MM.1S (cell line): ENCODE measurements at regions not wholly inside any gene's neighbourhood (a gene's known extent, or its start where the extent isn't known, plus 50 kb on each side); places are given as distances from the start of the nearest gene placed in this dataset.

Experiments used
- DNase-seq: peaks from one replicate; pipeline ENCODE4 v3.0.0-alpha.2; 2015
- H2AFZ ChIP-seq: fragments of 300-600 bp; sonication (generic); 2 replicates; pipeline ENCODE4 v1.6.0; 2016; ENCODE audit warnings: antibody characterized with exemption, low read length
- H3F3A ChIP-seq: fragments of 300-600 bp; sonication (generic); 2 replicates; pipeline ENCODE4 v1.6.1; 2016; ENCODE audit warnings: mild to moderate bottlenecking, antibody characterized with exemption, low read length, moderate library complexity, mixed read lengths; ENCODE audit not compliant: insufficient read depth
- H3K27ac ChIP-seq: fragments of 300-600 bp; sonication (generic); 2 replicates; pipeline ENCODE4 v1.5.1; 2016; ENCODE audit warnings: mild to moderate bottlenecking, low read length
- H3K27me3 ChIP-seq: fragments of 300-600 bp; sonication (generic); replicated peaks from 2 replicates; pipeline ENCODE4 v1.6.0; 2016; ENCODE audit warnings: low read length; ENCODE audit not compliant: insufficient read depth
- H3K36me3 ChIP-seq: fragments of 300-600 bp; sonication (generic); replicated peaks from 2 replicates; pipeline ENCODE4 v1.6.1; 2016; ENCODE audit warnings: mild to moderate bottlenecking, low read length, mixed read lengths; ENCODE audit not compliant: insufficient read depth
- H3K4me1 ChIP-seq: fragments of 300-600 bp; sonication (generic); 2 replicates; pipeline ENCODE4 v1.6.1; 2016; ENCODE audit warnings: low read length, mixed read lengths
- H3K4me2 ChIP-seq: fragments of 300-600 bp; sonication (generic); 2 replicates; pipeline ENCODE4 v1.6.0; 2016; ENCODE audit warnings: low read depth, low read length
- H3K4me3 ChIP-seq: fragments of 300-600 bp; sonication (generic); 2 replicates; pipeline ENCODE4 v1.5.1; 2016; ENCODE audit warnings: low read length, mixed read lengths
- H3K79me2 ChIP-seq: fragments of 300-600 bp; sonication (generic); 2 replicates; pipeline ENCODE4 v1.6.1; 2016; ENCODE audit warnings: mixed run types, low read length, mixed read lengths
- H3K9ac ChIP-seq: fragments of 300-600 bp; sonication (generic); 2 replicates; pipeline ENCODE4 v1.6.1; 2016; ENCODE audit warnings: low read length, mixed read lengths
- H3K9me2 ChIP-seq: fragments of 300-600 bp; sonication (generic); replicated peaks from 2 replicates; pipeline ENCODE4 v1.6.1; 2016; ENCODE audit warnings: mild to moderate bottlenecking, low read length, mixed read lengths; ENCODE audit not compliant: insufficient read depth
- H3K9me3 ChIP-seq: fragments of 300-600 bp; sonication (generic); replicated peaks from 2 replicates; pipeline ENCODE4 v1.6.1; 2016; ENCODE audit warnings: mild to moderate bottlenecking, low read length, mixed read lengths; ENCODE audit not compliant: insufficient read depth
- H4K20me1 ChIP-seq: fragments of 300-600 bp; sonication (generic); 2 replicates; pipeline ENCODE4 v1.6.1; 2016; ENCODE audit warnings: mild to moderate bottlenecking, low read length, moderate library complexity, mixed read lengths; ENCODE audit not compliant: insufficient read depth
- CTCF ChIP-seq: fragments of 300-600 bp; sonication (generic); IDR thresholded peaks from 2 replicates; pipeline ENCODE4 v1.5.1; 2016; ENCODE audit warnings: antibody characterized with exemption, low read length, mixed read lengths
- EZH2 ChIP-seq: fragments of 300-600 bp; sonication (generic); optimal IDR thresholded peaks from 2 replicates; pipeline ENCODE3; 2017; ENCODE audit warnings: low read depth, mild to moderate bottlenecking, antibody characterized with exemption, low read length, mixed read lengths
- EZH2phosphoT487 ChIP-seq: fragments of 300-600 bp; sonication (generic); IDR thresholded peaks from 2 replicates; pipeline ENCODE4 v1.6.1; 2018; ENCODE audit warnings: antibody characterized with exemption, low read length

GRCh38 chr1:59017501-59018231, 233.8 kb upstream of the JUN start:
- H2AFZ ChIP-seq: no peak overlapping the region
- no peak overlapping the region for H3K4me3 ChIP-seq
- DNase-seq: no peak
- no peaks in the 10 kb centered on the region for H3K79me2 ChIP-seq
- no peaks in the 10 kb centered on the region for H3K27me3 ChIP-seq
- TF ChIP-seq CTCF (no peak), EZH2phosphoT487 (no peak), EZH2 (no peak)
- H3K9ac ChIP-seq: no peak overlapping the region
- H3K9me3 ChIP-seq: no peaks in the 10 kb centered on the region
- H3F3A ChIP-seq: peaks cover 42% of the 10 kb centered on the region
- no peak overlapping the region for H3K4me2 ChIP-seq
- no peaks in the 10 kb centered on the region for H3K36me3 ChIP-seq
- H3K27ac ChIP-seq: no peak overlapping the region
- H4K20me1 ChIP-seq: no peaks in the 10 kb centered on the region
- peaks cover 62% of the 10 kb centered on the region for H3K4me1 ChIP-seq
- H3K9me2 ChIP-seq: no peaks in the 10 kb centered on the region

- Histone ChIP-seq H3K4me3 (no peak overlapping the region), H3K9me3 (no peaks in the 10 kb centered on the region), H3K27me3 (no peaks in the 10 kb centered on the region), H3F3A (peaks cover 35% of the 10 kb centered on the region), H3K79me2 (no peaks in the 10 kb centered on the region), H3K4me2 (no peak overlapping the region), H3K9ac (no peak overlapping the region), H4K20me1 (no peaks in the 10 kb centered on the region), H3K9me2 (no peaks in the 10 kb centered on the region), H3K27ac (no peak overlapping the region), H3K36me3 (no peaks in the 10 kb centered on the region), H3K4me1 (peaks cover 59% of the 10 kb centered on the region), H2AFZ (no peak overlapping the region)
- TF ChIP-seq CTCF: no peak
- TF ChIP-seq EZH2: no peak
- no peak for TF ChIP-seq EZH2phosphoT487
- DNase-seq: no peak
Measured at GRCh38 chr1:59018446-59018845, 234.6 kb upstream of the JUN start.

- no peak overlapping the region for H3K9ac ChIP-seq
- no peak overlapping the region for H2AFZ ChIP-seq
- no peak overlapping the region for H3K27ac ChIP-seq
- no peaks in the 10 kb centered on the region for H3K79me2 ChIP-seq
- no peaks in the 10 kb centered on the region for H3K27me3 ChIP-seq
- H3K9me3 ChIP-seq: no peaks in the 10 kb centered on the region
- peaks cover 30% of the 10 kb centered on the region for H3F3A ChIP-seq
- no peak for DNase-seq
- TF ChIP-seq CTCF (no peak), EZH2phosphoT487 (no peak), EZH2 (no peak)
- H3K9me2 ChIP-seq: no peaks in the 10 kb centered on the region
- H4K20me1 ChIP-seq: no peaks in the 10 kb centered on the region
- H3K4me1 ChIP-seq: peaks cover 56% of the 10 kb centered on the region
- no peak overlapping the region for H3K4me2 ChIP-seq
- no peaks in the 10 kb centered on the region for H3K36me3 ChIP-seq
- no peak overlapping the region for H3K4me3 ChIP-seq
Measured at GRCh38 chr1:59018860-59019259, 235.0 kb upstream of the JUN start.
